NCI-H1105 treated with DMSO at 0.1 percent for 48 hours (cell line): ENCODE measurements at regions not wholly inside any gene's neighbourhood (a gene's known extent, or its start where the extent isn't known, plus 50 kb on each side); places are given as distances from the start of the nearest gene placed in this dataset.
"Not testable (repeated sequence)": the region's sequence is repeated elsewhere in the genome, so short reads cannot be mapped to it uniquely, and the experiment has no call there.

ENCODE experiments used
- DNase-seq: peaks from one replicate; lab custom pipeline; 2025; lab: John Stamatoyannopoulos, UW

DNA sequence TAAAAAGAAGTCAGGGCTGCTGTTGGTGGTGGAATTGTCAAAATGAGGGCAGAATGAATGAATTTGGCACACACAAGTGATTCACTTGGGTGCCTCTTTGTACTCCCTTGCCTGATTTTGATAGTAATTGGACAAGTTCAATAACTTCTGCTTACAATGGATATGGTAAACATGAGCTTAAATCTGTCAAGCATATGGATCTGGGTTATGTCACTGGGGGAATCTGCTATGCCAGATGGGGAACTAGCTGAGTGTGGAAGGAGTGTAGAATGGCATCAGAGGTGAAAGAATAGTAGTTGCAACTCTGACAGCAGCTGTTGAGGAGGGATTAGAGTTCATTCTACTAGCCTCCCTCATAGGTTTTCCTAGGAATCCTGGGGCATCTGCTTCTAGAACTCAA is 724.2 kb upstream of the CDH8 start:
- DNase-seq = no peak

GRCh38 chr16:62755938-62756337 is 719.7 kb upstream of the CDH8 start:
- DNase-seq = no peak

DNA sequence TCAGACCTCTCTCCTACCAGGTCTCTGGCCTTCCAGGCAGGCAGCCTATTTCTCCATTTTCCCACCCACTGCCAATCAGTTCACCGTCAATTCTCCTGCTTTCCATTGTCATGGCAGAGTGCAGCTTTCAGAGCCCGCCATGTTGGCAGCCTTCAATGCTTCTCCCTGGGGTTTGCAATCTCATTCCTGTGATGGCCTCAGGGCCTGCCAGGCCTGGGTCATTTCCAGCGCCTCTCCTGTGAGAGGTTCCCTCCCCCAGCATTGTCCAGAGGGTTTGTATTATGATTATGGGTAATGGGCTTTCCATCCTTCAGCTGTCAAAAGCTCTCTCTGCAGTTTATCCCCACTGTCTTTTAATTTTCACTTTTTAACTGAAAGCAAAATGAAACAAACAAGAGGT is 716.6 kb upstream of the CDH8 start:
- DNase-seq = no peak

DNA sequence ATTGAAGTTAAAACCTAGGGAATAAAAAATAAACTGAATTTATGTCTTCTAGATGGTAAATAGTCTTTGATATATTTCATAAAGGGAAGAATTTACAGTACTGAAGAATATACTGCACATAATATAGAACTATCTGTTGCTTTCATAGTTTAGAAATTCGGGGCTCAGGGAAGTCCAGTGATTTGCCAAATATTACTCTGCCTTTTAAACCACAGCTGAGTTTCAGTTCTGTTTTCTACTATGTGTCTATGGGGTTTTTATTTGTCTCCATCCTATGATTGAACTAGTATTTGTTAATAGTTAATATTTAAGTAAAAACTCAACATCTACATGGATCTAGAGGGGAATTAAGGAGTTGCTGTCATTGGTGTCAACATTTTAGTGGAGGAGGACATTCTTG is 715.0 kb upstream of the CDH8 start:
- DNase-seq = no peak

GRCh38 chr16:62741692-62742091 is 705.5 kb upstream of the CDH8 start:
- DNase-seq = no peak

- peak; percentile 35 for DNase-seq
Observed at GRCh38 chr16:62738666-62739460, 702.6 kb upstream of the CDH8 start.

DNA sequence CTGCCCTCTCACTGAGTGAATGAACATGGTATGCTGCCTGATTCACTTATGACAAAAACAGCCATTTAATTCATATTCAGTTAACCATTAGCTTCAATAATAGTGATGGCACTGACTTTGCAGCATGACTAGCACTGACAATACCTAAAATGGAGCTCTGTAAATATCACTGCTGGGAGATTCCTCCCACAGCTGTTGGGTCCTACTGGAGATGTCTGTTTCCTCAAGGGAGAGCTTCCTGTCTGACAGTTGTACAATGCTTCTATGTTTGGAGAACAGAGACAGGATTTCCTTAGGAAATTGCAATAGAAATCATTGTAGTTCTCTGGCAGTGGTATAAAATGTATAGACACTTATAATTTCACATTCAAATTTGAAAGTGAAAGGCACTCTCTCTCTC is 695.9 kb upstream of the CDH8 start:
- DNase-seq = no peak

GRCh38 chr16:62724670-62725269 is 688.5 kb upstream of the CDH8 start:
- not testable (repeated sequence) for DNase-seq

DNA sequence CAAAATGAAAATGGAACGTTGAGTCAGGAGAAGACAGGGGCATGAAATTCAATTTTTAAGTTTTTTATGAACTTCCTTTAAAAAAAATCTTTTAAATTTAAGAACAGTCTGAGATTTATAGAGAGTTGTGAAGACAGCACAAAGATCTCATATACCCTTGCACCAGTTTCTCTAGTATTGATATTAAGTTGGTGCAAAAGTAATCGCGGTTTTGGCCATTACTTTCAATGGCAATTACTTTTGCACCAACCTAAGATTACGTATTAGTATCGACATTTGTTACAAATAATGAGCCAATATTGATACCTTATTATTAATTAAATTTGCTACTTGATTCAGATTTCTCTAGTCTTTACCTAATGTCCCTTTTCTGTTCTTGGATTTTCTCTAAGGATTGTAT is 684.4 kb upstream of the CDH8 start:
- DNase-seq = no peak

DNA sequence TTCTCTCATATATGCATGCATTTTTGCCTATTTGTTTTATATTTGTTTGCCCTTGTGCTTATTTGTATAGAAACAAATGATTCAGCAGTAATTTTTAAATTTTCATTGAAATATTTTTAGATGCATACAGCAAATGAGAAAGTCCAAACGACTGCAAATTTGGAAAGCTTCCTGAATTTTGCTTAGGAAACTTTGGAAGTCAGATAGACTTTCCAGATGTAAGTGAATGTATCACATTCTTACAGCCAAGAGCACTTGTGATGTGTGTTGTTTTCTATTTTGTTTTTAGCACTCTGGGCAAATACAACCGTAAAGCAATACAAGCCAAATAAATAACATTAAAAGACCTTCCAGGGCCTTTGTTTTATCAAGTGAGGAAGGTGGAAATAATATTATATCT is 680.8 kb upstream of the CDH8 start:
- DNase-seq = no peak

GRCh38 chr16:62715701-62716100 is 679.5 kb upstream of the CDH8 start:
- DNase-seq = no peak

GRCh38 chr16:62712566-62712965 is 676.3 kb upstream of the CDH8 start:
- DNase-seq = no peak

- no peak for DNase-seq
Observed at GRCh38 chr16:62711797-62712196, 675.6 kb upstream of the CDH8 start.

DNA sequence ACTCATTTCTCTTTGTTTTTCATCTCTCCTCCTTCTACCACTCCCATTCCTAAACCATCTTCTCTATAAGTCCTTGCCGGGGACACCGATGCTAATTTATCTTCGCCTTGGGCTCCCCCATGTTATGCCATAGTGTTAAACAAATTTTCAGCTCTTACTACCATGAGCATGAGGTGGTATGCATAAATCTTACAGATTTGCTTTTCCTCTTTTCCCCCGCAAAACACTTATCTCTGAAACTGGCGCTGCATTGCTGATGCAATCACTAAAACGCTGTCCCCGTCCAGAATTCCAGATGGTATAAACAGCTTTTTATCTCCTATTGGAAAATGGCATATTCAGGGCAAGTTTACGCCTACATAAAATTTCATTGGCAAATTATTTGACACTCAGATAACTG is 673.6 kb upstream of the CDH8 start:
- no peak for DNase-seq

DNA sequence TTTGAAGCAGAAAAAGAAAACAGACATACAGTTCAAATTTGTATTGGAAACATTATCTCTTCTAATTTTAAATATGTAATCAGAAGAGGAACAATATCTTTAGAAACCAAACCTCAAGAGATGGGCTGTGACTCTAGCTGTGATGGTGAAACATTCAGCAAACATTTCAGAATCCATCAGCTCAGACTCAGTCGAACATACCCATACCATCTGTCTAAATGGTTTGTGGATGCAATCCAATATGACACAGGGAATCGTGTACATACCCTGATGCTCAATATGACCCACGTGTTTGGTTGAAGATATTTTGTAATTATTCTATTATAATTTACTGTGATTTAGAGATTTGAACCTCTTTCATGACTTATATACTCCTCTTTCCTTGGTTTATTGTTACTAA is 665.2 kb upstream of the CDH8 start:
- DNase-seq = no peak

- peak; percentile 13 for DNase-seq
Observed at GRCh38 chr16:62700426-62701294, 664.4 kb upstream of the CDH8 start.

- DNase-seq = no peak
Observed at GRCh38 chr16:62692685-62693084, 656.4 kb upstream of the CDH8 start.

GRCh38 chr16:62681819-62682218 is 645.6 kb upstream of the CDH8 start:
- DNase-seq = no peak

GRCh38 chr16:62678796-62679195 is 642.6 kb upstream of the CDH8 start:
- DNase-seq = no peak

DNA sequence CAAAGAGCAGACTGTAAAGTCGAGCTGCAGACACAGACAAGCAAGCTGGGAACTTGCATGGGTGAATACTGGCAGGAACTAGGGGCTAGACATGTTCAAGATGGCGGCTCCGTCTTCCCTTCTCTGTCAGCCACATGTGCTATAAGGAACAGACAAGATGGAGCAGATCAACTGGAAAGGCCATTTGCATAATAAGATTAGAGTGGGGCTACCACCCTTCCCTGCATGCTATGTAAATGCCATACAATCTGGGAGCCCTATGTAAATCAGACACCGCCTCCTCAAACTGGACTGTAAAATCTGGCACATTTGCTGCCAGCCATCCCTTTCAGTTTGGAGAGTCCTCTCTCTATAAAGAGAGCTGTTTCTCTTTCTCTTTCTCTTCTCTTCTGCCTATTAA is 640.1 kb upstream of the CDH8 start:
- DNase-seq = no peak

DNA sequence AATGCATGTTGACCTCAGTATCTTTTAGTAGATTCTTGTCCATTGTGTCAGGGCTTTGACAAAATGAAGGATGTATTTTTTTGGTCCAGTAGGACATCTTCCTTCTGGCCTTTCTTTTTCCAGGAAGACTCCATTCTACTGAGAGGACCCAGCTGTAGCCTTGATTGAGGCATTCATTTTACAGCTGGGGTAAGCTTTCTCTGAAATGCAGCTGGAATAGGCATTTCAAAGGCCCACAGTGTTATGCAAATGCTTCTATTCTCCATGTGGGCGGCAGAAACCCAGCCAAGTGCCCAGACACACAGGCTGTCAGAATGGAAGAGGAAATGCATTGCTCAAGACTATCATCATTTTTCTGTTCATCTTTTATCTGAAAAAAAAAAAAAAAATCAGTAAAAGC is 629.0 kb upstream of the CDH8 start:
- DNase-seq = no peak

DNA sequence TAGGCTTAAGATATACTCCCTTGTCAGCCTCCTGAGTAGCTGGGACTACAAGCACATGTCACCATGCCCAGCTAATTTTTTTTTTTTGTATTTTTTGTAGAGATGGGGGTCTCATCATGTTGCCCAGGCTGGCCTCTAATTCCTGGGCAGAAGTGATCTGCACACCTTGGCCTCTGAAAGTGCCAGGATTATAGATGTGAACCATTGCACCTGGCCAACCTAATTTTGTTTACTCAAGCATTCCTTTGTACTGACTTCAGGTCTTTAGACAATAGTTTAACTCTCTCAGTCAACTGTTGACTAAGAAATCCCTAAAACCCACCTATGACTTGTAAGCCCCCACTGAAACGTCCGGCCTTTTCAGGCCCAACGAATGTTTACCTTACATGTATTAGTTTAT is 628.3 kb upstream of the CDH8 start:
- DNase-seq = no peak

GRCh38 chr16:62661435-62661834 is 625.2 kb upstream of the CDH8 start:
- DNase-seq = no peak
